CD4-positive, alpha-beta T cell treated with Interleukin-15 for 1 hour (primary cell): ENCODE measurements at regions not wholly inside any gene's neighbourhood (a gene's known extent, or its start where the extent isn't known, plus 50 kb on each side); places are given as distances from the start of the nearest gene placed in this dataset.

Experiments used
- DNase-seq: peaks from one replicate; pipeline ENCODE4 v3.0.0-alpha.2; 2020

- peak; percentile 18 for DNase-seq
These were observed 719.4 kb downstream of the EPM2A start for GRCh38 chr6:145015739-145016558.

GRCh38 chr6:145017051-145017450, 718.3 kb downstream of the EPM2A start:
- DNase-seq: no peak

- DNase-seq: no peak
These were observed 717.8 kb downstream of the EPM2A start for GRCh38 chr6:145017516-145017915.

- DNase-seq: no peak
These were observed 717.3 kb downstream of the EPM2A start for GRCh38 chr6:145018027-145018426.

- DNase-seq: no peak
These were observed 715.2 kb downstream of the EPM2A start for GRCh38 chr6:145020114-145020513.

- no peak for DNase-seq
These were observed 714.8 kb downstream of the EPM2A start for GRCh38 chr6:145020543-145020942.

GRCh38 chr6:145022199-145022796, 713.0 kb downstream of the EPM2A start:
- DNase-seq: no peak

GRCh38 chr6:145023116-145023726, 712.1 kb downstream of the EPM2A start:
- no peak for DNase-seq

- DNase-seq: no peak
These were observed 709.8 kb downstream of the EPM2A start for GRCh38 chr6:145025488-145025887.

GRCh38 chr6:145026267-145026679, 709.0 kb downstream of the EPM2A start:
- no peak for DNase-seq

GRCh38 chr6:145028144-145028818, 707.0 kb downstream of the EPM2A start:
- DNase-seq: no peak

- DNase-seq: no peak
These were observed 704.3 kb downstream of the EPM2A start for GRCh38 chr6:145031001-145031400.

GRCh38 chr6:145031962-145032361, 703.4 kb downstream of the EPM2A start:
- DNase-seq: no peak

GRCh38 chr6:145032562-145033145, 702.7 kb downstream of the EPM2A start:
- no peak for DNase-seq

- DNase-seq: no peak
These were observed 700.7 kb downstream of the EPM2A start for GRCh38 chr6:145034664-145035063.

- DNase-seq: no peak
These were observed 699.1 kb downstream of the EPM2A start for GRCh38 chr6:145036236-145036635.

GRCh38 chr6:145036848-145037567, 698.3 kb downstream of the EPM2A start:
- DNase-seq: no peak

GRCh38 chr6:145042559-145042958, 692.8 kb downstream of the EPM2A start:
- no peak for DNase-seq

GRCh38 chr6:145043926-145044500, 691.3 kb downstream of the EPM2A start:
- no peak for DNase-seq

- no peak for DNase-seq
These were observed 690.6 kb downstream of the EPM2A start for GRCh38 chr6:145044641-145045246.

- DNase-seq: no peak
These were observed 689.7 kb downstream of the EPM2A start for GRCh38 chr6:145045582-145045981.

GRCh38 chr6:145047891-145048290, 687.4 kb downstream of the EPM2A start:
- DNase-seq: no peak
